GM12891 (cell line): ENCODE measurements at regions not wholly inside any gene's neighbourhood (a gene's known extent, or its start where the extent isn't known, plus 50 kb on each side); places are given as distances from the start of the nearest gene placed in this dataset.

ENCODE experiments used
- DNase-seq: peaks from one replicate; pipeline ENCODE4 v3.0.0; 2011; ENCODE audit warnings: low spot score; ENCODE audit not compliant: insufficient read length
- FAIRE-seq: peaks from 2 replicates; lab custom pipeline; 2011; peaks lifted over from hg19 to GRCh38; lab: Jason Lieb, UNC
- PAX5 ChIP-seq: IDR thresholded peaks from 2 replicates; pipeline ENCODE4 v1.6.1; 2011; ENCODE audit warnings: low read length, moderate library complexity, mild to moderate bottlenecking; ENCODE audit not compliant: insufficient read depth, severe bottlenecking
- POLR2A ChIP-seq: IDR thresholded peaks from 2 replicates; pipeline ENCODE4 v1.6.1; 2011; ENCODE audit warnings: low read depth, low read length, control low read depth
- POLR2AphosphoS5 ChIP-seq: IDR thresholded peaks from 2 replicates; pipeline ENCODE4 v1.6.1; 2011; ENCODE audit warnings: low read depth, low read length, control low read depth
- POU2F2 ChIP-seq: IDR thresholded peaks from 2 replicates; pipeline ENCODE4 v1.6.1; 2011; ENCODE audit warnings: low read depth, mild to moderate bottlenecking, control low read depth, low read length, moderate library complexity
- SPI1 ChIP-seq: IDR thresholded peaks from 2 replicates; pipeline ENCODE4 v1.6.1; 2011; ENCODE audit warnings: low read depth, low read length, control low read depth
- TAF1 ChIP-seq: IDR thresholded peaks from 2 replicates; pipeline ENCODE4 v1.6.1; 2011; ENCODE audit warnings: low read depth, low read length, control low read depth

DNA sequence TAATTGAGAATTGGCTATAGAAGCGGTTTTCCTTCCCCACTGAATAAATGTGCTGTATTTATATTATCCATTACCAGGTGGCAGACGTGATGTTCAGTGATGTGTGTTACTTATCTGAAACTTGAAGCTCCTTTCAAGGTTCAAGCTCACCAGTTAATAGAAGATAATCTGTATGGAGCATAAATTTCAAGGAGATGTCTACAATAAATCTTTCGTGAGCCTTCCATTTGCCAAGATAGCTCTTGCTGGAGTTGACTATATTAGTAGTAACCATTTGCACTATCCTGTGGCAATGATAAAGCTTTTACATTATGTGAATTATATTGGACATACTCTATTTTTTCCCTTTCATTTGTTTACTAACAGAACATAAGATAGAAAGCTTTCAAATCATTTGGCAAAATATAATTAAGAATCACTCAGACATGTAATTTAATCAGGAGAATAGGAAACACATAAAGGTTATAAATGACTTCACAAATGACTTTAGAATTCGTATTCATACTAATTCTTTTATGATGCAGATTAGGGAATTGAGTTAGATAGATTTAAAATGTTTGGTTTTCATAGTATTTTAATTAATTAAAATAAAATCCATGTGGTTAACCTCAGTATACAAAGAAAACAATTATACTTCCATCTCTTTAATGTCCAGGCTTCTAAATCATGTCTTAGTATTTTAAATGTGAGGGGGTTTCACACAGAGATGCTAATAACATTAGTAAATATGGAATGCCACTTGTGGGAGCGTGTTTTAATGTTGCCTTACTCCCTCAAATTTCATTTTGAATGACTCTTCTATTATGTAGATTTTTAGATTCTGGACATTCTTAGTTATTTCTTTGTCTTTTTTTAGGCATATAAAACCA is 664.4 kb upstream of the CDH8 start:
- no peak for TF ChIP-seq PAX5
- no peak for TF ChIP-seq POU2F2
- no peak for TF ChIP-seq POLR2AphosphoS5
- TF ChIP-seq TAF1, result no peak
- TF ChIP-seq SPI1, result no peak
- no peak for TF ChIP-seq POLR2A
- FAIRE-seq, result no peak
- no peak for DNase-seq

GRCh38 chr16:62692685-62693084 is 656.4 kb upstream of the CDH8 start:
- peak; percentile 95 for TF ChIP-seq SPI1
- TF ChIP-seq TAF1, result no peak
- TF ChIP-seq POLR2AphosphoS5, result no peak
- TF ChIP-seq POU2F2, result 0 out of 2 replicates have a peak, but pooled peaks have one; percentile 41
- TF ChIP-seq PAX5, result no peak
- FAIRE-seq, result peak; percentile 52
- peak; percentile 2 for DNase-seq

DNA sequence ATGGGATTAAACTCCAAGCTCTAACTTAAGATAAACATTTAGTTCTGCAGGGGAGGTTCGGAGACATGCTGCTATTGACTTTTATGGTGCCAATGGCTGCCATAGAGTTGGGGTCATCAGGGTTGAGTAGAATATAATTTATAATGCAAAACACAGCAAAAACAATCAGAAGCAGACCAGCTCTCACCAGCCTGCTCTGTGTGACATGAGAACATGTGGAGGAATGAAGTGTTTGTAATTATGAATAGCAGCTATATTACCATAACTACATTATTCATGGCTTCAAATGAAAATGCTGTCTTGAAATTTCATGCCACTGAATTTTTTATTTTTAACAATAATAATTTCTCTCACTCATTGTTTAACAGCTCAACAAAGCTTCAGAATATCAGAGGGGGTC is 645.6 kb upstream of the CDH8 start:
- no peak for TF ChIP-seq PAX5
- no peak for TF ChIP-seq POLR2AphosphoS5
- TF ChIP-seq POLR2A, result no peak
- no peak for TF ChIP-seq SPI1
- no peak for TF ChIP-seq TAF1
- no peak for TF ChIP-seq POU2F2
- FAIRE-seq, result no peak

DNA sequence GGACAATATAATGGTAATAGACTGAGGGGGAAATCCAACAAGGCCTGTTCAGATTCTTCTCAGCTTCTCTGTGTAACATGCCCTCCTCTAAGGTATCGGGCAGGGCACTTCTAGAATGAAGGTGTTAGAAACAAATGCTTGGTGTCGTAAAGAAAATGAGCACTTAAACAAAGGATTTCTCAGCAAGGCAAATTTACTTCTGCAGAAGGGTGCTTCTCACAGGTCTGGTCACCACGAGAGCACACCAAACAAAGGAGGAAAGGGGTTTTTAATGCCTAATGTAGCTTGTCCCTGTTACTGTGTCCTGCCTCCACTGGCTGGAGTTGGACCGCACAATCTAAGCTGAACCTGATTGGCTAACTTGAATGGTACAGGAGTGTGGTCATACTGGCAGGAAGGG is 642.6 kb upstream of the CDH8 start:
- FAIRE-seq, result no peak
- DNase-seq, result no peak
- no peak for TF ChIP-seq POLR2AphosphoS5
- TF ChIP-seq PAX5, result no peak
- TF ChIP-seq TAF1, result no peak
- no peak for TF ChIP-seq SPI1
- TF ChIP-seq POU2F2, result no peak
- TF ChIP-seq POLR2A, result no peak

More for the DNA sequence above, 645.6 kb upstream of the CDH8 start:
- DNase-seq, result no peak

GRCh38 chr16:62676306-62676705 is 640.1 kb upstream of the CDH8 start:
- DNase-seq (no peak), FAIRE-seq (no peak)
- no peak for TF ChIP-seq POLR2AphosphoS5
- TF ChIP-seq TAF1, result no peak
- no peak for TF ChIP-seq POU2F2
- TF ChIP-seq POLR2A, result no peak
- no peak for TF ChIP-seq PAX5

DNA sequence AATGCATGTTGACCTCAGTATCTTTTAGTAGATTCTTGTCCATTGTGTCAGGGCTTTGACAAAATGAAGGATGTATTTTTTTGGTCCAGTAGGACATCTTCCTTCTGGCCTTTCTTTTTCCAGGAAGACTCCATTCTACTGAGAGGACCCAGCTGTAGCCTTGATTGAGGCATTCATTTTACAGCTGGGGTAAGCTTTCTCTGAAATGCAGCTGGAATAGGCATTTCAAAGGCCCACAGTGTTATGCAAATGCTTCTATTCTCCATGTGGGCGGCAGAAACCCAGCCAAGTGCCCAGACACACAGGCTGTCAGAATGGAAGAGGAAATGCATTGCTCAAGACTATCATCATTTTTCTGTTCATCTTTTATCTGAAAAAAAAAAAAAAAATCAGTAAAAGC is 629.0 kb upstream of the CDH8 start:
- peak; percentile 20; the same call in 1 of the 2 replicates for TF ChIP-seq POU2F2
- no peak for TF ChIP-seq PAX5
- FAIRE-seq, result no peak

DNA sequence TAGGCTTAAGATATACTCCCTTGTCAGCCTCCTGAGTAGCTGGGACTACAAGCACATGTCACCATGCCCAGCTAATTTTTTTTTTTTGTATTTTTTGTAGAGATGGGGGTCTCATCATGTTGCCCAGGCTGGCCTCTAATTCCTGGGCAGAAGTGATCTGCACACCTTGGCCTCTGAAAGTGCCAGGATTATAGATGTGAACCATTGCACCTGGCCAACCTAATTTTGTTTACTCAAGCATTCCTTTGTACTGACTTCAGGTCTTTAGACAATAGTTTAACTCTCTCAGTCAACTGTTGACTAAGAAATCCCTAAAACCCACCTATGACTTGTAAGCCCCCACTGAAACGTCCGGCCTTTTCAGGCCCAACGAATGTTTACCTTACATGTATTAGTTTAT is 628.3 kb upstream of the CDH8 start:
- TF ChIP-seq POLR2AphosphoS5 (no peak), POLR2A (no peak), TAF1 (no peak), PAX5 (no peak), SPI1 (no peak), POU2F2 (no peak)
- DNase-seq (no peak), FAIRE-seq (no peak)

More for the DNA sequence above, 629.0 kb upstream of the CDH8 start:
- no peak for DNase-seq

- TF ChIP-seq SPI1 (no peak), TAF1 (no peak), POLR2A (no peak), PAX5 (no peak), POU2F2 (no peak), POLR2AphosphoS5 (no peak)
- no peak for DNase-seq
- no peak for FAIRE-seq
Observed at GRCh38 chr16:62661435-62661834, 625.2 kb upstream of the CDH8 start.

DNA sequence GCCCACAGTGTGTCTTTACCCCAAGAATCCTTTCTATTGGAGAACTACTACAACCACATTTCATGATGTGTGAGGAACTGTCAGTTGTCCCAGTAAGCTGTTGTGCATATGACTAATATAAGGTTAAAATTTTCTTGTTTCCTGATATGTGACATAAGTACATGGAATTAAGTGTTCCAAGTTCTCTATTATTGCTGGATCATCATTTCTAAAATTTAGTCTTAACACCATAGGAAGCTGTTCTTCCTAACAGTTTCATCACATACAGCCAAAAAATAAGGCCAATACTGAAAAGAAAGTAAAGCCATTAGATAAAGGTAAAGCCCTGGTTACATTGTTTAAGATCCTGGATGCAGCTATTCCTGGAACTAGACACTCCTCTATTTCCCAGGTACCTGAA is 620.9 kb upstream of the CDH8 start:
- FAIRE-seq (no peak), DNase-seq (no peak)
- TF ChIP-seq POLR2AphosphoS5, result no peak
- TF ChIP-seq SPI1, result no peak
- no peak for TF ChIP-seq PAX5
- TF ChIP-seq TAF1, result no peak
- no peak for TF ChIP-seq POU2F2
- no peak for TF ChIP-seq POLR2A

- no peak for FAIRE-seq
- TF ChIP-seq POU2F2 (no peak), POLR2AphosphoS5 (no peak), SPI1 (no peak), PAX5 (no peak), POLR2A (no peak), TAF1 (no peak)
- DNase-seq, result no peak
Observed at GRCh38 chr16:62652441-62653120, 616.3 kb upstream of the CDH8 start.
